Astrocyte (in vitro differentiated cells and primary cell): ENCODE measurements at regions not wholly inside any gene's neighbourhood (a gene's known extent, or its start where the extent isn't known, plus 50 kb on each side); places are given as distances from the start of the nearest gene placed in this dataset.

ENCODE experiments used
- DNase-seq: peaks from one replicate; pipeline ENCODE4 v3.0.0-alpha.2; 2010; ENCODE audit warnings: low read depth
- FAIRE-seq: peaks from 2 replicates; lab custom pipeline; 2011; peaks lifted over from hg19 to GRCh38; lab: Jason Lieb, UNC
- H2AFZ ChIP-seq: 2 replicates; pipeline ENCODE4 v1.6.0; 2012; ENCODE audit warnings: low read depth, low read length, inconsistent platforms
- H3K27ac ChIP-seq: 2 replicates; pipeline ENCODE4 v1.5.1; 2011; ENCODE audit warnings: low read depth, low read length, inconsistent platforms
- H3K27me3 ChIP-seq: 2 replicates; pipeline ENCODE4 v1.6.0; 2011; ENCODE audit warnings: low read length, inconsistent platforms; ENCODE audit not compliant: insufficient read depth
- H3K36me3 ChIP-seq: 2 replicates; pipeline ENCODE4 v1.5.1; 2011; ENCODE audit warnings: low read length, inconsistent platforms; ENCODE audit not compliant: insufficient read depth
- H3K4me1 ChIP-seq: 2 replicates; pipeline ENCODE4 v1.5.1; 2011; ENCODE audit warnings: low read length, inconsistent platforms; ENCODE audit not compliant: insufficient read depth
- H3K4me2 ChIP-seq: 2 replicates; pipeline ENCODE4 v1.6.0; 2012; ENCODE audit warnings: low read length, inconsistent platforms
- H3K4me3 ChIP-seq: 2 replicates; pipeline ENCODE4 v1.5.1; 2011; ENCODE audit warnings: low read depth, mild to moderate bottlenecking, low read length, inconsistent platforms; ENCODE audit not compliant: insufficient read depth
- H3K79me2 ChIP-seq: 2 replicates; pipeline ENCODE4 v1.6.0; 2012; ENCODE audit warnings: mild to moderate bottlenecking, low read length, inconsistent platforms; ENCODE audit not compliant: insufficient read depth
- H3K9ac ChIP-seq: 2 replicates; pipeline ENCODE4 v1.6.0; 2012; ENCODE audit warnings: mild to moderate bottlenecking, low read length, inconsistent platforms
- H3K9me3 ChIP-seq: 2 replicates; pipeline ENCODE4 v1.5.1; 2012; ENCODE audit warnings: low read depth, mild to moderate bottlenecking, low read length, inconsistent platforms; ENCODE audit not compliant: insufficient read depth
- H4K20me1 ChIP-seq: 2 replicates; pipeline ENCODE4 v1.6.0; 2012; ENCODE audit warnings: low read length, inconsistent platforms; ENCODE audit not compliant: insufficient read depth
- H3K27ac Mint-ChIP-seq: one replicate; pipeline ENCODE4 v1.8.0; 2021; ENCODE audit warnings: mild to moderate bottlenecking, mixed read lengths; ENCODE audit not compliant: unreplicated experiment
- H3K27me3 Mint-ChIP-seq: one replicate; pipeline ENCODE4 v1.8.0; 2021; ENCODE audit warnings: low read depth, mixed read lengths; ENCODE audit not compliant: unreplicated experiment
- H3K36me3 Mint-ChIP-seq: one replicate; pipeline ENCODE4 v1.8.0; 2021; ENCODE audit warnings: low read depth, mixed read lengths; ENCODE audit not compliant: unreplicated experiment
- H3K4me1 Mint-ChIP-seq: one replicate; pipeline ENCODE4 v1.8.0; 2021; ENCODE audit warnings: low read depth, mixed read lengths; ENCODE audit not compliant: unreplicated experiment
- H3K4me3 Mint-ChIP-seq: one replicate; pipeline ENCODE4 v1.8.0; 2021; ENCODE audit warnings: mild to moderate bottlenecking, moderate library complexity, mixed read lengths; ENCODE audit not compliant: unreplicated experiment
- H3K9me3 Mint-ChIP-seq: one replicate; pipeline ENCODE4 v1.8.0; 2021; ENCODE audit warnings: mild to moderate bottlenecking, mixed read lengths; ENCODE audit not compliant: unreplicated experiment
- CTCF ChIP-seq: IDR thresholded peaks from 2 replicates; pipeline ENCODE4 v1.5.1; 2011; ENCODE audit warnings: low read depth, mild to moderate bottlenecking, inconsistent platforms, low read length, moderate library complexity; ENCODE audit not compliant: insufficient read depth
- EZH2 ChIP-seq: IDR thresholded peaks from 2 replicates; pipeline ENCODE4 v1.6.1; 2012; ENCODE audit warnings: mild to moderate bottlenecking, low read length, inconsistent platforms; ENCODE audit not compliant: insufficient read depth

GRCh38 chr3:152731511-152731910, 103.4 kb upstream of the P2RY1 start:
- no peaks in the 10 kb centered on the region for H3K4me1 Mint-ChIP-seq
- no peak for TF ChIP-seq CTCF
- H3K9ac ChIP-seq: no peak overlapping the region
- DNase-seq: no peak
- H3K4me1 ChIP-seq: no peaks in the 10 kb centered on the region
- H3K4me2 ChIP-seq: no peak overlapping the region
- H4K20me1 ChIP-seq: no peaks in the 10 kb centered on the region
- no peaks in the 10 kb centered on the region for H3K9me3 Mint-ChIP-seq
- FAIRE-seq: no peak
- no peak overlapping the region for H3K27ac ChIP-seq
- H3K27ac Mint-ChIP-seq: no peak overlapping the region
- no peaks in the 10 kb centered on the region for H3K9me3 ChIP-seq
- no peak overlapping the region for H3K4me3 Mint-ChIP-seq
- no peaks in the 10 kb centered on the region for H3K27me3 Mint-ChIP-seq
- H3K4me3 ChIP-seq: no peak overlapping the region
- no peaks in the 10 kb centered on the region for H3K36me3 ChIP-seq
- no peak overlapping the region for H2AFZ ChIP-seq
- H3K36me3 Mint-ChIP-seq: no peaks in the 10 kb centered on the region
- H3K27me3 ChIP-seq: no peaks in the 10 kb centered on the region
- H3K79me2 ChIP-seq: no peaks in the 10 kb centered on the region

- Histone ChIP-seq H3K27ac (no peak overlapping the region), H3K27me3 (no peaks in the 10 kb centered on the region), H4K20me1 (no peaks in the 10 kb centered on the region), H3K36me3 (no peaks in the 10 kb centered on the region), H3K4me2 (no peak overlapping the region), H3K9ac (no peak overlapping the region), H3K9me3 (no peaks in the 10 kb centered on the region), H3K4me3 (no peak overlapping the region), H2AFZ (no peak overlapping the region), H3K79me2 (no peaks in the 10 kb centered on the region), H3K4me1 (no peaks in the 10 kb centered on the region)
- DNase-seq (no peak), FAIRE-seq (no peak)
- TF ChIP-seq CTCF (no peak), EZH2 (no peak)
- Mint-ChIP-seq H3K27ac (no peak overlapping the region), H3K36me3 (no peaks in the 10 kb centered on the region), H3K27me3 (no peaks in the 10 kb centered on the region), H3K4me3 (no peak overlapping the region), H3K9me3 (no peaks in the 10 kb centered on the region), H3K4me1 (peaks cover 13% of the 10 kb centered on the region)
These were observed 101.3 kb upstream of the P2RY1 start for GRCh38 chr3:152733584-152734119.

GRCh38 chr3:152737021-152737908, 97.7 kb upstream of the P2RY1 start:
- DNase-seq (peak; percentile 82), FAIRE-seq (no peak)
- H3K79me2 ChIP-seq: no peaks in the 10 kb centered on the region
- TF ChIP-seq EZH2 (no peak), CTCF (no peak)
- H3K4me2 ChIP-seq: no peak overlapping the region
- H3K27me3 ChIP-seq: no peaks in the 10 kb centered on the region
- no peaks in the 10 kb centered on the region for H3K36me3 ChIP-seq
- no peaks in the 10 kb centered on the region for H3K9me3 Mint-ChIP-seq
- H2AFZ ChIP-seq: no peak overlapping the region
- H3K27ac ChIP-seq: no peak overlapping the region
- no peaks in the 10 kb centered on the region for H4K20me1 ChIP-seq
- H3K4me1 ChIP-seq: no peaks in the 10 kb centered on the region
- H3K27me3 Mint-ChIP-seq: no peaks in the 10 kb centered on the region
- H3K27ac Mint-ChIP-seq: peak overlapping the region; percentile 56
- H3K36me3 Mint-ChIP-seq: no peaks in the 10 kb centered on the region
- H3K9me3 ChIP-seq: no peaks in the 10 kb centered on the region
- H3K9ac ChIP-seq: no peak overlapping the region
- H3K4me3 Mint-ChIP-seq: no peak overlapping the region
- H3K4me3 ChIP-seq: no peak overlapping the region
- peaks cover 16% of the 10 kb centered on the region for H3K4me1 Mint-ChIP-seq
